ELF-1 (cell line): ENCODE measurements at regions not wholly inside any gene's neighbourhood (a gene's known extent, or its start where the extent isn't known, plus 50 kb on each side); places are given as distances from the start of the nearest gene placed in this dataset.

Experiments used
- DNase-seq: peaks from one replicate; pipeline ENCODE4 v3.0.0-alpha.2; 2016; ENCODE audit warnings: low read depth, low spot score

- peak; percentile 30 for DNase-seq
These were observed 56.2 kb upstream of the TGFBR2 start for GRCh38 chr3:30550246-30550645.

- no peak for DNase-seq
These were observed 55.1 kb upstream of the TGFBR2 start for GRCh38 chr3:30551266-30551665.

GRCh38 chr3:30551927-30552326 is 54.5 kb upstream of the TGFBR2 start:
- DNase-seq = no peak

- DNase-seq = no peak
These were observed 52.6 kb upstream of the TGFBR2 start for GRCh38 chr3:30553641-30554316.

GRCh38 chr3:30554317-30554690 is 52.1 kb upstream of the TGFBR2 start:
- DNase-seq = no peak

GRCh38 chr3:30555968-30556367 is 50.4 kb upstream of the TGFBR2 start:
- no peak for DNase-seq
